AG04449 (cell line): ENCODE measurements at regions not wholly inside any gene's neighbourhood (a gene's known extent, or its start where the extent isn't known, plus 50 kb on each side); places are given as distances from the start of the nearest gene placed in this dataset.

Source experiments
- CTCF ChIA-PET: fragments of 350-600 bp; formaldehyde crosslinking; extraction: SDS; loops from one replicate; lab custom pipeline; 2021; ENCODE audit warnings: antibody characterized with exemption; lab: Yijun Ruan, JAX
- POLR2A ChIA-PET: fragments of 400-600, 350-600 bp; formaldehyde crosslinking; extraction: SDS; loops from one replicate; lab custom pipeline; 2020; ENCODE audit warnings: antibody characterized with exemption, inconsistent platforms; lab: Yijun Ruan, JAX
- DNase-seq: peaks from one replicate; pipeline ENCODE4 v3.0.0-alpha.2; 2010; ENCODE audit warnings: low read depth, low spot score
- H3K4me3 ChIP-seq: 2 replicates; pipeline ENCODE4 v1.5.1; 2011; ENCODE audit warnings: low read depth, mild to moderate bottlenecking, control low read depth, low read length
- CTCF ChIP-seq: IDR thresholded peaks from one replicate; pipeline ENCODE4 v1.5.1; 2011; ENCODE audit warnings: mild to moderate bottlenecking, moderate library complexity, low read length, control low read depth, inconsistent platforms; ENCODE audit not compliant: insufficient read depth; ENCODE audit errors: missing control alignments

GRCh38 chr7:124989911-124990310 is 60.3 kb upstream of the POT1 start:
- DNase-seq = no peak
- ChIA-PET CTCF (no interaction called here), POLR2A (no interaction called here)
- no peak overlapping the region for H3K4me3 ChIP-seq
- no peak for TF ChIP-seq CTCF
